ENCODE measurements at regions not wholly inside any gene's neighbourhood (a gene's known extent, or its start where the extent isn't known, plus 50 kb on each side); places are given as distances from the start of the nearest gene placed in this dataset.
"Not testable (repeated sequence)": the region's sequence is repeated elsewhere in the genome, so short reads cannot be mapped to it uniquely, and the experiment has no call there.

DNA sequence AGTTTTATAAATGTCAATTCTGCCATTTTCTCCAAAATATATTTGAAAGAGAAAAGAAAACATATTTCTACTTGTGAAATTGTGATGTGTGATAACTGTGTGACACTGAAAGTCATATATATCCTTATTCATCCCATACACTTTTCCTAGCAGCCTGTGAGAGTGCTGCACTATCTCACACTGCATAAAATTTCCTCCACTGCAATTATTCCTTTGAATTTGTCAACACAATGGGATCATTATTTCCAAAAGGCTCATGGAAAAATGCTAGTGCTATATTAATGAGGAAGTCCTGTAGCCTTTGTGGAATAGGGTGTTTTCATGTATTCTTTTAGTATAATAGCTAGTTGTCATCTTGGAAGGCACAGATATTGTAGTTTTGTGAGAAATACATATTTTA is 504.1 kb downstream of the RPL10L start:
- DNase-seq = no peak

DNA sequence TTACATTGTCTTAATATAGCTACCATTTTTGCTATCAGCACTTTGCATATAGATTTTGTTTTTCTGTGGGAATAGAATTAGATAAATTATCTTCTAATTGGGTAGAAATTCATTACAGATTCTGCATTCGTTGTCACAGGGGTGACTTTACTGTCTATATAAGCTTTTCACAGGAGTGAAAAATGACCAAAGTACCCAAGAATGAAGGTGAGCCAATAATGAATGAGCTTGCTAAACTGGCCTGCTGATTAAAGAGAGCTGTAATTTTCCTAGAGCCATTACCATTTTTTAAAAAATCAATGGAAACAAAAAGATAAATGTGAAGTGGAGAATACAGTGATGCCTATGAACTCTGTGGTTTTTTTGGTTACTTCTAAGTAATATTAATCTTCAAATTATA is 504.6 kb downstream of the RPL10L start:
- DNase-seq = no peak

DNA sequence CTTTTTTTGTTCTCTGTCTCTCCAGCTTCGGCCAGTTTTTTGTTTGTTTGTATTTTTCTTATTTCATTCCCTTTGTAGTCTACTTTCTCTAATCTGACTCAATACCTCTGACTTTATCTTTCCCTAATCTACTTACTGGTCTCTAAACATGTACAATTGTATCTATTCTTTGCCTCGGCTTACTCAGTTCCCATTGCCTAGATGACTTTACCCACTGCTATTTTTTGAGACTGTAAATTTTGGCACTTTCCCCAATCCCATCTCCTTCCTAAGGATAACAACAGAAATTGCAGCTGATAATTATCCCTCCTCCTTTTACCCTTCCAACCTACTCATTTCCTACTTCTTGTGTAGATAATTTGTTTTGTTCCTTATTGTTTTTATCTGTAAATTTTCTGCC is 511.1 kb downstream of the RPL10L start:
- no peak for DNase-seq

DNA sequence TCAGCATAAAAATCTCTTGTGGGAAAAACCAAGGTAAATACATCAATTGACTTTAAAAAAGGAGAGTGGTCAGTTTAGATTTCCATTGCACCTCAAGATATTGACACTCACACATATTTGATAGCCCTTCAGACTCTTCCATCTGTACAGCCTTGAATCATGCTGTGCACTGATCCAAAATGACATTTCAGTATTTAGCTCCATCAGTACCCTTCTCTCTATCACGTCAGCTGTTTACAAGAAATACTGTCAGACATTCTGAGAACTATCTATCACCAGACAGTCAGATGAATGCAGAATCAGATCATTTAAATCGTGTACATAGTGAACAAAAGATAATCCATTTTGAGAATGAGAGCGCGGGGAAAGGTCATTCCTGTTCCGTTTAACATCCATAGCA is 511.9 kb downstream of the RPL10L start:
- DNase-seq = no peak

DNA sequence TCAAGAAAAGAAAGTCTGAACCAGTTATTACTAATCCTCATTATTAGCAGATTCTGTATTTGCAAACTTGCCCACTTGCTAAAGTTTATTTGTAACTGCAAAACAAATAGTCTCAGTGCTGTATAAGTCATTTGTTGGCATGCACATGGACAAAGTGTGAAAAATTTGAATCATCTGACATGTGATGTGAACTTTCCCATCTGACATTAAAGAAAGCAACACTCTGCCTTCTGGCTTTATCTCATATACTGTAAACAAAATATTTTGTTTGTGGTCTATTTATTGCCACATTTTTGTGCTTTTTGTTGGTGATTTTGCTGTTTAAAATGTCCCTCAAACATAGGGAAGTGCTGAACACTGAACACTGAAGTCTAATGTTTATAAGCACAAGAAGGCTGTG is 513.8 kb downstream of the RPL10L start:
- DNase-seq = no peak

DNA sequence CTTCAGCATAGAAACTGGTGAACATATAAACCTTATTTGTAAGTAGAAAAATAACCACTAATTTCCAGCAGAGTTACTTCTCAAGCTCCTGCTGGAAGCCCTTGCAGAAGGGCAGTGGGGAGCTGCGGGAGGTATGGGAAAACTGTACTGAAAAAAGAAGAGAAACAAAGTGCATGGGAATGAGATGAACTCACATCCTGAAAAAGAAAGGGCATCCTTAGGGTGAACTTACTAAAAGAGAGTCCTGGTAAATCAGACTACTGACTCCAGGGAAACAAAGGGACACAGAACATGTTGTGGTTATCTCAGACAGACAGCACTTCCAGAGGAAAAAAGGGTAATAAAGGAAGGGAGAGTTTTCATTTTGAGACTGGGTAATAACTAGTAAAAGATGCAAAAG is 515.1 kb downstream of the RPL10L start:
- DNase-seq = no peak

DNA sequence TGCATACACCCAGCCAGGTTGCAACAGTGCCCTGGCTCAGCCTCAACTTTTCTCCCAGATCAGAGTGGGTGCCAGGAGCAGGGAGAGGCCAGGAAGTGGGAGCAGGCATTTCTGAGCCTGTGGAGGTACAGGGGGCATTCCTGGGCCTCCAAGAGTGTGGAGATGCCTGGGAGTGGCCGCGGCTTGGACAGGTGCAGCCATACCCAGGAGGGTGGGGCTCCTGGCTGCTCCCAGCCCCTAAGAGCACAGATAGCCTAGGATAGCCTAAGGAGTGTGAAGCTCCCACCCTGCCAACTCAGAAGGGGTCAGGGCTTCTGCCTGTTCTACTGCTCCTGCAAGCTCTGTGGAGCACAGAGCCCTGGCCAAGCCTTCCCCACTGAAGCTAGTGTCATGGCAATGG is 543.4 kb downstream of the RPL10L start:
- DNase-seq = no peak

DNA sequence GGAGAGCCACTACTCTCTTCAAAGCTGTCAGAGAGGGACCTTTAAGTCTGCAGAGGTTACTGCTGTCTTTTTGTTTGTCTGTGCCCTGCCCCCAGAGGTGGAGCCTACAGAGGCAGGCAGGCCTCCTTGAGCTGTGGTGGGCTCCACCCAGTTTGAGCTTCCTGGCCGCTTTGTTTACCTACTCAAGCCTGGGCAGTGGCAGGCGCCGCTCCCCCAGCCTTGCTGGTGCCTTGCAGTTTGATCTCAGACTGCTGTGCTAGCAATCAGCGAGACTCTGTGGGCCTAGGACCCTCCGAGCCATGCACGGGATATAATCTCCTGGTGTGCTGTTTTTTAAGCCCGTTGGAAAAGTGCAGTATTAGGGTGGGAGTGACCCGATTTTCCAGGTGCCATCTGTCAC is 550.7 kb downstream of the RPL10L start:
- DNase-seq = not testable (repeated sequence)

DNA sequence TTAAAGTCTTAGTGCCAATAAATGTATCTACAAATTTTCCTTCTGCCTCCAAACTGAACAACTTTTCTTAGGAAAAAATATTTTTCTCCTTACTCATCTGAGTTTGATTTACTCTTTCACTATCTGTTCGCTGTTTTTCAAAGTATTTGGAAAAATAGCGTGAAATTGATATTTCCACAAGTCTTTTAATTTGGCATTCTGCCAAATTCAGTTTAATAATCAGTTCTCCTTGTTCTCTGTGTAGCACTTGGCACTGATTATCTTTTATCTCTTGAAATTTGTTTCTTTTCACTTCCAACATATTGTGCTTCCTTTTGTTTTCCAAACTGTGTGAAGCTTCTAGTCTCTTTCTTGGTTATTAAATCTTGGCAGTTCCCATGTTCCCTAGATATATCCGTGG is 559.8 kb downstream of the RPL10L start:
- no peak for DNase-seq

DNA sequence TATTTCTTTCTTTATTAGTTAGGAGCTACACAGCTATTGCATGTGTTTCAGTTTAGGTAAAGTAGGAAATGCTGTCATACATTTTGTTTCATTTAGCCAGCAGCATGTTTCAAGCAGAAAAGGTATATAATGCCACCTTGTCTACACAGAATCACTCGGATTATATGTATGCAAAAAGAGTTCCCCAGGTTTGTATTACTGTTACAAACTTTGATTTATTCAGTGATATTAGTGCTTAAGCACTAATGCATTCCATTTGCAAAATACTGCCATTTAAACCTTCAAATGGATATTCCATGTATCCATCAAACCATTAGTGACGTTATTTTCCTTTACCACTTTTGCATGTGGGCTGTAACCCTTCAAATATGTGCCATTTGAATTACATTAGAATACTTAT is 564.0 kb downstream of the RPL10L start:
- DNase-seq = no peak

DNA sequence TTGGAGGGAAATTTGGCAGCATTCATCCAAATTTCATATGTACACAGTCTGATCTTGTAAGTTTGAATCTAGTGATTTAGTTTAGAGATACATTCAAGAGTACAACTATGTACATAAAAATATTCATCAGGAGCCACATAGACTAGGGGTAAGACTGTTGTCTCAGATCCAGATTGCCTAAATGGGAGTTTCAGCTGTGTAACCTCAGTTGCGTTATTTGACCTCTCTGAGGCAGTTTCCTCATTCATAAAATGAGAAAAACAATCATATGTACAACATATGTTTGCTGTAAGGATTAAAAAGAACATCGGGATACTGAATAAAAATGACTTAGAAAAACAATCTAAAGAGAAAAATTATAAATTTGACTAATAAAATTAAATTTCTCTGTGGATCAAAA is 577.5 kb downstream of the RPL10L start:
- no peak for DNase-seq

DNA sequence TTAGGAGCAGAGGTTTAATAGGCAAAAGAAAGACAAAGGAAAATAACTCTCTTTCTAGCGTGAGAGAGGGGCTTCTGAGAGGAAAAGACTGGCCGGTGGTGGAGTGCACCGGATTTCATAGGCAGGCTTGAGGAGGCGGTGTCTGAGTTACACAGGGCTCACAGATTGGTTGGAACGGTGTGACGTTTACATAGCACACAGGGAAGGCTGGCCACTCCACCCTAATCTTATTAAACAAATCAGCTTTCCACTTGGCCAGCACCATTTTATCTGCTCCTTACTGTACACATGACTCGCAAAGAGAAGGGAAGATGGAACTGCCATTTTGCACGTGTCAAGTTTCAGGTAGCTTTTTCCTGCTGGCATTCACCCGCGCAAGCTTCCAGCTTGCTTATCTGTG is 587.7 kb downstream of the RPL10L start:
- no peak for DNase-seq

DNA sequence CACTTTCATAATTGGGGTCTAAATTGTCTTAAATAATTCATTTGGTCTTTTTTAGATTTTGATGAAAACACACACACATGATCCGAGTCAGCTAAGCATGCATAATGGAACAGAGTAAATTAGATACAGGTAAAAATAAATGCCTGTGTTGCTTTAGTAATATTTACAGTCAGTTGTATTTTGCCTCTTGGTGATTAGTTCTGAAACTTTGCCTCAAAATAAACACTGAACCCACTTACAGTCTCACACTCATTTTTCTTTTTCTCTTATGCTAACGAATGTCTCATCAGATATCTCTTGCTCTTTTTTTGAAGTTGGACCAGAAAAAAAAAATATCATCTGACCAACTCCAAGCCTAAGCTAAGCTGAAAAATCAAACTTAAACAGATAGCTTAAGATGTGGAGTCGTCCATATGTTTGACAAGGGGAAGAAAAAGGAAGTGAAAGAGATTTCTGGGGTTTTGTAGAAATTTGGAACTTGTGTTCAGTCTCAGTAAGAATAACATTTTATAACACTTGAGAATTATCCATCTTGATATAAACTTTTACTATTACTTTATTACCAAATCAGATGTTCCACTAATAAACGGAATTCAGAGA is 592.5 kb downstream of the RPL10L start:
- DNase-seq = no peak

DNA sequence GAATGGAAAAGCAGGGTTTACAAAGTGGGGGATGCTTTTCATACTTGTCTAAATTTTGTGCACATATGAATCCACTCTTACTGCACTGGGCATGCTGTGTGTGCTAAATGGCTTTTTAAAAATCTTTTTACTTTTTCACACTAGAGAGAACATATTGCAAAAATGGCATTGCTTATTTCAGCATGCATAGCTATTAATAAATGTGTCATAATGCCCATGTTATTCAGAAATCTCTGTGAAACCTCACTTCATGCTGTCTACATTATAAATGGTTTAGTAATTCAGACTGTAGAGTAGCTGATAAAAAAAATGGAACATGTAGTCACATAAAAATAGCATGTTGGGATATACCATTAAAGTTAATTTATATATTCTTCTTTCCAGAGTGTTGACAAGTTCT is 593.8 kb downstream of the RPL10L start:
- DNase-seq = no peak

DNA sequence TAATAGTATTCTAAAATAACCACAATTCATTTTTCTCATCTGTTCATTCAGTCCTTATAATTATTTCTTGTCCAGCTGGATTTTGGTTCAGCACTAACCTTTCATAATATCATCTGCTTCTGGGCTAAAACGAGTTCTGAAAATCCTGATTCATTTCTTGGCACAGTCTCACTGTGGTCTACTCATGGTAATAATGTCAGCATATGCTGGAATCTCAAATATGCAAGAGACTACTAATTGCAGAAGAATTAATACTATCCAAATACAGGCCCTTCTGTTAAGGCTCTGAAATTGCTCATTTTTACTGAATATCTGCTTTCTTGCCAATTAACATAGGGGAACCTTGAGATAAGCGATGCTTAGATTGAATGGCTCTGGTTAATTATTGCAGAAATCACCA is 597.1 kb downstream of the RPL10L start:
- DNase-seq = no peak

DNA sequence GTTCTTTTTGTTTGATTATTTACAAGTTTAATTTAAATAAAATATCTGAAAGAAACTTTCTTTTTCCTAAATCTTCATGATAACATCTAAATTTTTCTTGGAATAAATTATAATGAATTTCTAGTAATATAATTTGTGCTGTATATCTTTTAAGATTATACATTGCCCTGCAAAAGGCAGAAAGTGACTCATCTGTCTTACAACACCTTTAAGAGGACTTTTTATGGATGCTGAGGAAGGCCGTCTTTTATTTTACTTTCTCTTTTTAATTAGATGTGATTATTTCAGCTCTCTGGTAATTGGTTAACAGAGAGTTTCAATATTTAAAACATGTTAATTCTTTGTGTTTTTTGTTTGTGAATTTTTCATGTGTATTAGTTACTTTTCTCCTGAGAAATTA is 598.4 kb downstream of the RPL10L start:
- DNase-seq = no peak

DNA sequence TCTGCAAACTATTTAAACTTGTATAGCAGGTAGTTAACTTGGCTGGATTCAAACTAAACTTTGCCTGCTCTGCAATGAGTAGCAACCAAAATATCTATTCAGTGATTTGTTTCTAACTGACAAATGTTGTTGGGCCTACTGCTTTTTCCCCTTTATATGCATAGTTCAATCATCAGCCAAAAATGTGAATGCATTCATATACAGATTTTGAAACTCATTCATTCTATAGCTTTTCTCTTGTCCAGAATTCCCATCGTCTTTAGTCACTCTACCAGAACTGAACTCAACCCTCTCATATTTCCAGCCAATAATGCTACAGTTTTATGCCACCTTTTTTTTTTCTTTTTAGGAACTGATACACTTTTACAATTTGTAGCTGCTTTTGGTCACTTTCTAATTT is 599.8 kb downstream of the RPL10L start:
- no peak for DNase-seq

DNA sequence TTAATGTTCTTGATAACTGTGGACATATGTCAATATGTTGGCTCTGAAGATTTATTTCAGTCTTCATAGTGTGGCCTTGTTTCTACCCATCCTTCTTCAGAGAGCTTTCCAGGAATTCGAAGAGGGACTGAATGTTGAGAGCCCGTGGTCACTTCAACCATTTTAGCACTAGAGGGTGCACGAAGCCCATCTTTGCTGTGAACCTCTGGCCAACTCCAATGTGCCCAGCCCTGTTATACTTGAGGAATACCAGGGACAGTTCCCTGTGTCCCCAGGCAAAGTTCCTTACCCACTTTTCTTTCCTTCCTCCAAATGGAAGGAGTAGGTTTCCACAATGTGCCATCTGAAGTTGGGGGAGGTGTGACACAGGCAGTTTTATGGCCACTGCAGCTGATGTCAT is 603.5 kb downstream of the RPL10L start:
- DNase-seq = no peak

DNA sequence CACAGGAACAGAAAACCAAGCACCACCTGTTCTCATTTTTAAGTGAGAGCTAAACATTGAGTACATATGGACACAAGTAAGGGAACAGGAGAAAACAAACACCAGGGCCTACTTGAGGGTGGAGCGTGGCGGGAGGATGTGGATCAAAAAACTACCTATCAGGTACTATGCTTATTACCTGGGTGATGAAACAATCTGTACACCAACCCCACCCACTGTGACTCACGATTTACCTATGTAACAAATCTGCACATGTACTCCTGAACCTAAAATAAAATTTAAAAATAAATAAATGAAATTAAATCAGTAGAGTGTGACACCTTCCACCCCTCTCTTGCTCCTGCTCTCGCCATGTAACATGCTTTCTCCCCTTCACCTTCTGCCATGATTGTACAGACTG is 615.5 kb downstream of the RPL10L start:
- no peak for DNase-seq

DNA sequence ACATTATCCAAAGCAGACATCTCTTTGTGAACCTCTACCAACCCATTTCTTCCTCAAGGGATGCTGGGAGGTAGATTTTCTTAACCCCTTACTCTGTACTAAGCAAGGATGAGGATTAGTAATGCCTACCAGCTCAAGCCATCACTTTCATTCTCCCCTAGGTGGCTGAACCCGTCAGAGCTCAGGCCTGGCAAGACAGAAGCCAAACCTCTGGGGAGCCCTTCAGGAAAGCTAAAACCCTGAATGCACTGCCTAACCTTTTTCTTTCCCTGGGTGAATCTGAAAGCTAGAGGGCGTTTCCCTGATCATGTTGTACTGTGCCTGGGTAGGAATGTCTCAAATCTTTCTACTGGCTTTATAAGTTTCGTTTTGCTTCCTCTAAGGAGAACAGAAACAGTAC is 617.3 kb downstream of the RPL10L start:
- DNase-seq = no peak

DNA sequence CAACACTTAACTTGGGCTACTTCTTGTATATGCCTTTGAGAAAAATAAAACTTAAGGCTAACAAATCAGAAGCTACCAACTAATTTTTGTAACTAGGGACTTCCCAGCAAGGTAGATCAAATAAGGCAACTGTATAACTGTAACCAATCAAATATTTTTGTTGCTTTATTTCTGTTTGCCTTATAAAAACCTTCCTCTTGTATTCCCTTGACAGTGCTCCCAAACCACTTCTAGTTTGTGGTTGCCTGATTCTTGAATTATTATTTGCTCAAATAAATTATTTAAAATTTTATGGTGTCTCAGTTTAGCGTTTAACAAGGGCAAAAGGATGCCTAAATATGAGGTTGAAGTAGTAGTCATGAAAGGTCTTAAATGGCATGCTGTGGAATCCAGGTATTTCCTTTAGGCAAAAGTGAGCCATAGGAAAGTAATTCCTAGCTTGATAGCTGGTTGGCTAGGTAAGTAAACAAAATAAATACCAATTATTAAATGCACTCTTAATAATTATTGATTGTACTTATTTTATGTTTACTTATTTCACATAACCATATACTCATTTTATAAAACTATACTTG is 632.6 kb downstream of the RPL10L start:
- no peak for DNase-seq

DNA sequence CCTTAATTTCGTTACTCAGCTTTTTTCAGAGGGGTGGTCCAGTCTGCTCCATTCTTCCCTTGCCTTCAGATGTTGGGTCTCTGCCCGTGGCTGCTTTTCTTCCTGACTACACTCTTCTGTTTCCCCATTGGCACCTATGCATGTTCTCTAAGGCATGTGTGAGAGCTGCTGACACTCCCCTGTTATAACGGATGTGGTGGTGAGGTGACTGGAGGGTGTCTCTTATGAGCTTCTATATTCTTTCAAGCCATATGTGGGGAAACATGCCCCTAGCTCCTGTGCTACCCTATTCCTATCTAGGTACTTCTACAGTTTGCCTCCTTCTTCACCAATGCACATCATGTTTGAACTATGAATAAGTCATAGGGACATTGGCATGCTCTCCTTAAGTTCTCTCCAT is 643.2 kb downstream of the RPL10L start:
- DNase-seq = no peak

DNA sequence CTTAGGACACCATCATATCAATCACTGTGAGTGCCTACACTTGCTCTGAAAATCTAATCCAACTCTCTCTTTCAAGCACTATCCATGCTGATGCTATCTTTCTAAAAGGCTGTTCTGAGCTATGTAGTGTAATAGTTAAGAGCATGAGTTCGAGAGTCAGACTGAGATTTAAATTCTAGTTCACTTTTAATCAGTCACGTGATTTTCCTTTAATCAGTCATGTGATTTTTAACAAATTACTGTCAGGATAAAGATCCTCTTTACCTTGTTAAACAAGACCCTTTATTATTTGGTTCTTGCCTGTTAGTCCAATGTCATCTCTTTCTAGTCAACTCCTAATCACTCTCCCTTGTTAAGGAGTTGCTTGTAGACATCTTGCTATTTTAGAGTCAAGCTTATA is 653.0 kb downstream of the RPL10L start:
- DNase-seq = no peak

DNA sequence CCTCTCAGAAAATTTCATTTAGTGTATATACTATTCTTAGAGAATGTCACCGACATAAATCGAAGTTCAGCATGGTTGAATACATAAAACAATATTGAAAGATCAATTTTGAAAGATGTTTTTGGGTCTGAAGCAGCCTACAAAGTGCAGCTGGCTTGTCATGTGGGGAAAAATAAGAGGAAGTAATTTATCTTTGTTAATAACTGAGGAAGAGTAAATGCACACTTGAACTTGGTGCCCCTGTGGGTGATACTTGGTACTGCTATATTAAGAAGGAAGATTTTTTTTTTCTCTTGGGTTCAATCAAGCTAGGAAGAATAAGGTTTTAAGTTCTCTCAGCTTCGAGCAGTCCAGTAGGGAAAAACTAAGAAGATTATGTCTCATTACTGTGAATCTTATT is 661.3 kb downstream of the RPL10L start:
- DNase-seq = no peak

DNA sequence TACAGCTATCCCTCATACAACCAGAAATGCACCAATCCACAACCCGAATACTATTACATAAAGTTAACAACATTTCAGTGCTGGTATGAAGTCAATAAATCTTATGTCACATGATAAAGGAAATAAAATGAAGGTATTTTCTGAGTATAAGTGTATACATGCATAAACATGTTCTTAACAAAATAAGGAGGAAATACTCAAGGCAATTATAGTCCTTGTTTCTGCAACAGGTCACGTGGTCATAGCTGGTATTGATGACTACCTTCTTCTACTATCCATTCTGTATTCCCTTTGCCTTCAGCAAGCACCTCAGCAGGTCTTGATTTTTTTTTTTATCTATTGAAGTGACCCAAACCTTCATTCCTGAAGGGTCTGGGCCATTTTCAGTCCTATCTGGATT is 675.6 kb downstream of the RPL10L start:
- no peak for DNase-seq

Measured in renal pelvis (tissue), 1 donor.